OCI-LY1 (cell line): ENCODE measurements at regions not wholly inside any gene's neighbourhood (a gene's known extent, or its start where the extent isn't known, plus 50 kb on each side); places are given as distances from the start of the nearest gene placed in this dataset.
"Not testable (repeated sequence)": the region's sequence is repeated elsewhere in the genome, so short reads cannot be mapped to it uniquely, and the experiment has no call there.

Experiments used
- CTCF ChIP-seq: fragments of 200-600 bp; sonication (generic), shearing (Covaris generic); IDR thresholded peaks from 2 replicates; pipeline ENCODE4 v1.5.1; 2017; ENCODE audit warnings: mild to moderate bottlenecking, antibody characterized with exemption, low read length, moderate library complexity, mixed read lengths
- EZH2 ChIP-seq: fragments of 200-600 bp; sonication (generic), shearing (Covaris generic); IDR thresholded peaks from 2 replicates; pipeline ENCODE4 v1.8.0; 2017; ENCODE audit warnings: borderline replicate concordance, mixed run types, mild to moderate bottlenecking, antibody characterized with exemption, low read length, moderate library complexity, mixed read lengths

- TF ChIP-seq CTCF, EZH2: not testable (repeated sequence)
These were observed 828.5 kb upstream of the CDH6 start for GRCh38 chr5:30365031-30365430.
